ENCODE measurements at regions not wholly inside any gene's neighbourhood (a gene's known extent, or its start where the extent isn't known, plus 50 kb on each side); places are given as distances from the start of the nearest gene placed in this dataset.

- Histone ChIP-seq H3K56ac (ENCODE audit: insufficient read length, low read depth, low read length) (no peak overlapping the region), H2AK5ac (ENCODE audit: insufficient read length, low read length) (no peak overlapping the region), H3K79me1 (ENCODE audit: insufficient read depth, low read depth, low read length, poor library complexity, severe bottlenecking) (no peaks in the 10 kb centered on the region), H2BK120ac (ENCODE audit: low read depth, low read length, poor library complexity, severe bottlenecking) (no peak overlapping the region), H2BK5ac (ENCODE audit: insufficient read length, low read length) (no peak overlapping the region), H3T11ph (ENCODE audit: low read length) (no peak overlapping the region), H2BK12ac (ENCODE audit: insufficient read length, low read depth, low read length) (no peak overlapping the region), H3K23ac (ENCODE audit: insufficient read length, low read depth, low read length) (no peak overlapping the region), H3K4me1 (ENCODE audit: insufficient read depth, low read length) (peaks cover 10% of the 10 kb centered on the region; the same call in 1 of the 2 replicates), H4K91ac (ENCODE audit: insufficient read length, low read depth, low read length) (no peak overlapping the region), H3K4ac (ENCODE audit: low read depth, low read length) (no peak overlapping the region), H4K20me1 (ENCODE audit: control insufficient read depth, insufficient read depth, insufficient read length) (no peaks in the 10 kb centered on the region), H3K14ac (ENCODE audit: insufficient read depth, low read length) (no peak overlapping the region), H2BK15ac (ENCODE audit: low read depth, low read length) (no peak overlapping the region), H3K27me3 (ENCODE audit: insufficient read depth, low read length) (no peaks in the 10 kb centered on the region), H3K79me2 (ENCODE audit: insufficient read depth, low read length) (no peaks in the 10 kb centered on the region), H3K4me2 (ENCODE audit: insufficient read depth, insufficient read length, low read length) (no peak overlapping the region), H2AFZ (ENCODE audit: low read length) (no peak overlapping the region), H4K8ac (replicated peaks; ENCODE audit: insufficient read length, low read depth, low read length) (no peak overlapping the region), H3K23me2 (ENCODE audit: insufficient read length, low read depth, low read length, poor library complexity, severe bottlenecking) (no peaks in the 10 kb centered on the region), H4K5ac (ENCODE audit: insufficient read length, low read depth, low read length) (no peak overlapping the region), H3K9me3 (ENCODE audit: control insufficient read depth, low read depth, low read length) (no peaks in the 10 kb centered on the region), H2BK20ac (ENCODE audit: low read depth, low read length, poor library complexity, severe bottlenecking) (no peak overlapping the region), H3K9ac (ENCODE audit: extremely low read depth, insufficient read length, low read length) (no peak overlapping the region), H3K18ac (ENCODE audit: insufficient read length, low read depth, low read length) (peak overlapping the region; percentile 1), H3K27ac (ENCODE audit: insufficient read length, low read depth, low read length) (no peak overlapping the region)
- no peak for DNase-seq
- H3K36me3 Mint-ChIP-seq (ENCODE audit: insufficient read depth in 1 of 3, low read depth in 3 of 3), result no peaks in the 10 kb centered on the region
- WGBS (ENCODE audit: extremely low coverage, insufficient read length, low lambda C conversion rate), result no CpG with 5 or more reads among the region's 6 CpGs
- H3K27ac Mint-ChIP-seq, result no peak overlapping the region; a peak in 1 of 7 replicates
- H3K27me3 Mint-ChIP-seq (ENCODE audit: low read depth), result peaks cover 11% of the 10 kb centered on the region
- no peak overlapping the region for H3K4me3 Mint-ChIP-seq
- TF ChIP-seq CTCF (conservative IDR thresholded peaks at IDR 0.05), result no peak
- 0 out of 5 replicates have a peak, but pooled peaks cover 0 to 2% of the 10 kb centered on the region in 2 experiments for H3K9me3 Mint-ChIP-seq
- H3K4me1 Mint-ChIP-seq, result peaks cover 16 to 29% of the 10 kb centered on the region in 2 experiments
Observed at GRCh38 chr3:128567141-128567540, 74.1 kb upstream of the GATA2 start.

All from H9 (cell line).